Heart left ventricle (tissue), 16 donors: ENCODE measurements at regions not wholly inside any gene's neighbourhood (a gene's known extent, or its start where the extent isn't known, plus 50 kb on each side); places are given as distances from the start of the nearest gene placed in this dataset.

Source experiments
- ATAC-seq, 4 donors: fragments of 200-7000 bp; cut with Tn5 transposase; one replicate each; pipeline ENCODE4 v1.9.1; 2020 to 2022; ENCODE audit warnings: moderate library complexity in 4 of 4, mild to moderate bottlenecking in 3 of 4, moderate number of reproducible peaks in 1 of 4
- DNase-seq, 5 donors: peaks; one replicate each; pipeline ENCODE4 v3.0.0-alpha.2; 2020
- H3K27ac ChIP-seq, 12 donors: fragments of 200-600 bp; sonication (generic) in 4 of 12; one replicate each; pipeline versions ENCODE4 v1.5.0 to v1.8.0; 2016 to 2022; ENCODE audit warnings: mild to moderate bottlenecking in 2 of 12
- H3K27me3 ChIP-seq, 9 donors: fragments of 200-600 bp; sonication (generic) in 2 of 9; one replicate each; pipeline versions ENCODE4 v1.5.1 to v1.8.0; 2016 to 2022; ENCODE audit warnings: mild to moderate bottlenecking in 3 of 9
- H3K36me3 ChIP-seq, 9 donors: fragments of 200-600 bp; sonication (generic) in 2 of 9; one replicate each; pipeline versions ENCODE4 v1.5.0 to v1.8.0; 2018 to 2022; ENCODE audit warnings: mild to moderate bottlenecking in 2 of 9
- H3K4me1 ChIP-seq, 12 donors: fragments of 200-600 bp; sonication (generic) in 4 of 12; one replicate each; pipeline versions ENCODE4 v1.5.0 to v1.8.0; 2016 to 2022; ENCODE audit warnings: mild to moderate bottlenecking in 3 of 12
- H3K4me3 ChIP-seq, 12 donors: fragments of 200-600 bp; sonication (generic) in 4 of 12; one replicate each; pipeline versions ENCODE4 v1.5.0 to v1.8.0; 2017 to 2022; ENCODE audit warnings: mild to moderate bottlenecking in 9 of 12, moderate library complexity in 4 of 12
- H3K9me3 ChIP-seq, 12 donors: fragments of 200-600 bp; sonication (generic) in 4 of 12; one replicate each; pipeline versions ENCODE4 v1.5.0 to v1.8.0; 2016 to 2022; ENCODE audit warnings: mild to moderate bottlenecking in 1 of 12
- POLR2A ChIP-seq, 2 donors: fragments of 450-650 bp; IDR thresholded peaks; one replicate each; pipeline ENCODE4 v1.6.1; 2017; ENCODE audit warnings: antibody characterized with exemption in 2 of 2, mild to moderate bottlenecking in 2 of 2, moderate library complexity in 2 of 2
- WGBS, 4 donors: extraction: QIAGEN DNeasy Blood & Tissue Kit in 2 of 4; methylation state at CpG; one replicate each; pipeline versions ENCODE4 v1.1.5 to v1.1.7; 2013 to 2018; 5-methylcytosine and 5-hydroxymethylcytosine counted together
- intact Hi-C, 10 donors: fragments of 100-400 bp; cut with DNase I; formaldehyde crosslinking; loops; one replicate each; pipeline versions ENCODE4 v1.11.1 to v1.14.2; 2022
- TF ChIP-seq, protein P1 (sequence below), 12 donors: fragments of 200-600 bp; sonication (generic) in 4 of 12; IDR thresholded peaks; one replicate each; pipeline versions ENCODE4 v1.5.0 to v1.8.0; 2018 to 2022; ENCODE audit warnings: antibody characterized with exemption in 12 of 12, mild to moderate bottlenecking in 5 of 12
- donor health status: ischemic (EF 13 %, LVEDD 7.1; RV severe dilation, severe dysfunction).
- donor health status: healthy with polysubstance abuse.
- donor health status: DM: no; HTN: yes; CAD: no.
- donor health status: DM: no; HTN: no; CAD: no.
- donor health status: ischemic (EF 25% LVEDD 6.9; RV normal size, moderate dysfunction).
- donor health status: ischemic (EF 25% LVEDD 5.7; RV mildly dilated, moderate dysfunction).
- donor health status: healthy.
- donor health status: DM: yes; HTN: yes; CAD: no.
- donor health status: ischemic (EF 35%, LVEDD 5.7; RV mildly dilated, moderate dysfunction).
- donor health status: nonischemic (EF 11% LVEDD 7.7; RV severe dilation, severe dysfunction).
- donor health status: DM: yes; HTN: yes; CAD: no.
- donor health status: PGD.
- donor health status: ischemic (EF 29% LVEDD 5.4; RV normal size, mild dysfunction).
- donor health status: nonischemic (EF 23%, LVEDD 6.1; RV moderate dilation, normal function).

DNA sequence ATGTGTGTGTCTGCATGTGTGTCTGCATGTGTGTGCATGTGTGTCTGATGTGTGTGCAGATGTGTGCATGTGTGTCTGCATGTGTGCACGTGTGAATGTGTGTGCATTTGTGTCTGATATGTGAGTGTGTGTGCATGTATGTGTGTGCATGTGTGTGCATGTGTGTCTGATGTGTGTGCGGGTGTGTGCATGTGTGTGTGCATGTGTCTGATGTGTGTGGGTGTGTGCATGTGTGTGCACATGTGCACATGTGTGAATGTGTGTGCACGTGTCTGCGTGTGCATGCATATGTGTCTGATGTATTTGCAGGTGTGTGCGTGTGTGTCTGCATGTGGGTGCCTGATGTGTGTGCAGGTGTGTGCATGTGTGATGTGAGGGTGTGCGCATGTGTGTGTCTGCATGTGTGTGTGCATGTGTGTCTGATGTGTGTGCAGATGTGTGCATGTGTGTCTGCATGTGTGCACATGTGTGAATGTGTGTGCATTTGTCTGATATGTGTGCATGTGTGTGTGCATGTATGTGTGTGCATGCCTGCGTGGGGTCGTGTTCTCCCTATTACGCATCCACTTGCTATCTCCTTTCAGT lies 470.1 kb upstream of the HS6ST1 start:
- no peaks in the 10 kb centered on the region for H3K9me3 ChIP-seq
- intact Hi-C loops: no loop called here
- H3K4me1 ChIP-seq: no peaks in the 10 kb centered on the region
- 75 to 90% (median 81%) methylated on average over 8 to 9 of the region's 9 CpGs for WGBS, 4 donors
- no peak overlapping the region for H3K27ac ChIP-seq
- H3K4me3 ChIP-seq: no peak overlapping the region
- DNase-seq: no peak
- ATAC-seq: no peak
- no peaks in the 10 kb centered on the region for H3K27me3 ChIP-seq
- no peaks in the 10 kb centered on the region for H3K36me3 ChIP-seq
- TF ChIP-seq, protein P1, sequence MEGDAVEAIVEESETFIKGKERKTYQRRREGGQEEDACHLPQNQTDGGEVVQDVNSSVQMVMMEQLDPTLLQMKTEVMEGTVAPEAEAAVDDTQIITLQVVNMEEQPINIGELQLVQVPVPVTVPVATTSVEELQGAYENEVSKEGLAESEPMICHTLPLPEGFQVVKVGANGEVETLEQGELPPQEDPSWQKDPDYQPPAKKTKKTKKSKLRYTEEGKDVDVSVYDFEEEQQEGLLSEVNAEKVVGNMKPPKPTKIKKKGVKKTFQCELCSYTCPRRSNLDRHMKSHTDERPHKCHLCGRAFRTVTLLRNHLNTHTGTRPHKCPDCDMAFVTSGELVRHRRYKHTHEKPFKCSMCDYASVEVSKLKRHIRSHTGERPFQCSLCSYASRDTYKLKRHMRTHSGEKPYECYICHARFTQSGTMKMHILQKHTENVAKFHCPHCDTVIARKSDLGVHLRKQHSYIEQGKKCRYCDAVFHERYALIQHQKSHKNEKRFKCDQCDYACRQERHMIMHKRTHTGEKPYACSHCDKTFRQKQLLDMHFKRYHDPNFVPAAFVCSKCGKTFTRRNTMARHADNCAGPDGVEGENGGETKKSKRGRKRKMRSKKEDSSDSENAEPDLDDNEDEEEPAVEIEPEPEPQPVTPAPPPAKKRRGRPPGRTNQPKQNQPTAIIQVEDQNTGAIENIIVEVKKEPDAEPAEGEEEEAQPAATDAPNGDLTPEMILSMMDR (IDR thresholded peaks at IDR 0.05): no peak
- TF ChIP-seq POLR2A (IDR thresholded peaks at IDR 0.05): no peak

DNA sequence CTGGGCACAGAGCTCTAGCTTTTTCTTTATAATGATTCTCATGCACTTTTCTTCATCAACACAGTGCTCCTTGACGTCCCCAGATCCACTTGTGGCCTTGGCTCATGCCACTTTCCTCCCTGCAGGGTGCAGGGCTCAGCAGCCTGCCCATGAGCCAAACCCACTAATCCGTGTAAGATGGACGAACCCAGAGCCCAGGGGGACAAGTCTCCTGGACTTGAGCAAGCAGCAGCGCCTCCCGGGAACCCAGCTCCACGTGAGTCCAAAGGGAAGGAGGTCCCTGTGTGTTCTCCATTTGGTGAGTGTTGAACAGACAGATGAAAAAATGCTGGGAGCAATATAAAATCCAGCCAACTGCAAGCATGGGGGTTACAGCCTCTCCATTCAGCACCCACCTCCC lies 470.6 kb upstream of the HS6ST1 start:
- TF ChIP-seq, protein P1 (IDR thresholded peaks at IDR 0.05): no peak
- no peak for TF ChIP-seq POLR2A (IDR thresholded peaks at IDR 0.05)
- no peaks in the 10 kb centered on the region for H3K27me3 ChIP-seq
- ATAC-seq (no peak), DNase-seq (no peak)
- no peak overlapping the region for H3K4me3 ChIP-seq
- H3K4me1 ChIP-seq: no peaks in the 10 kb centered on the region
- 66 to 84% (median 80%) methylated on average over 6 of the region's 6 CpGs for WGBS, 4 donors
- H3K27ac ChIP-seq: no peak overlapping the region
- no peaks in the 10 kb centered on the region for H3K9me3 ChIP-seq
- intact Hi-C loops: no loop called here
- H3K36me3 ChIP-seq: no peaks in the 10 kb centered on the region

DNA sequence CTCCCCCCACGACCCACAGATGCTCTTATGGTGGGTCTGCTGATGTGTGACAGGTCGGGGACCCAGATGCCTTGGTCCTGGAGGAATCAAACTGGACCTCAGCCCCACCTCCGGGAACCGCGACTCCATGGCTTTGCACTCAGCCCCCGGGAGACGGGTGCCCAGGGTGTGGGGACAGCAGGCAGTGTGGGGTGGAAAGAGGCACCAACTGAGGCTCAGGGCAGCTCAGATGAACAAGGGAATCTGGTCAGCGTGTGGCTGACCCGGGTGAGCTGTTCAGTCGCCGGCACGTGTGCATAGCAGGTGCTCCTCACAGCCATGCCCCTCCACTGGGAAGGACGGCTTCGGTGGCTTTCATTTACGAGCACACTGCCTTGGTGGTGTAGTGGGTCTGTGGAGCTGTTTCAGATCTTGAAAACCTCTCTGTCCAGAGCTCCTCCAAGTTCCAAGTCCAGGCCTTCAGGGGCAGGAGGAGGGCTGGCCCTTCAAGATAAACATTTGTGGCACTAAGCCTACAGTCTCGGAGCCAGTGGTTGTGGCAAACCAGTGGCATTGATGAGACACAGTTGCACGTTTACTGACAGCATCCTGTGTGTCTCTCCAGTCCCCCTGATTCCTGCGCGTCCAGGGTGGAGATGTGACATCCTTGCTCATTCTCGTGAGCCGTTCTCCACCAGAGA lies 471.2 kb upstream of the HS6ST1 start:
- intact Hi-C loops: no loop called here

DNA sequence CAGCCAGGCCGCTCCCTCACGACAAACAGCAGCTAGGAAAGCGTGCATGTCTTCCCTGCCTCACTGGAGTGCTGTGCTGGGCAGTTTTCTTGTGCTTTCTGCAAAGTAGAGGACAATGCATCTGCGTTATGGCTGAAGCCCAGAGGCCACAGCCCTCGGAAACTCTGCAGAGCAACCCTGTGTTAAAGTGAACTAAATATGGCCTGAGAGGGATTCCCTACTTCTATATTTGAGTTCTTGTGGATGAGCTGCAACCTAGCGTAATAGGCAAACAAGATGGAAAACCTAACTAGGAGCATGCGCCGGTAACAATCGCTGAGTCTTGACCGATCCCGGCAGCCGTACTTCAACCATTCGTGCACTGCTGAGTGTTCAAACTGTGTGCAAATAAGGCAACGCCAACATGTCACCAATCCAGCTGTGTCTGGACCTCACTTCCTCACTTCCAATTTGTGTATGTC lies 471.9 kb upstream of the HS6ST1 start:
- H3K4me1 ChIP-seq: no peaks in the 10 kb centered on the region
- 77 to 84% (median 82%) methylated on average over 14 of the region's 14 CpGs for WGBS, 4 donors
- TF ChIP-seq, protein P1 (IDR thresholded peaks at IDR 0.05): no peak
- TF ChIP-seq POLR2A (IDR thresholded peaks at IDR 0.05): no peak
- no peaks in the 10 kb centered on the region for H3K27me3 ChIP-seq
- DNase-seq: no peak
- intact Hi-C loops: no loop called here
- no peak overlapping the region for H3K27ac ChIP-seq
- H3K36me3 ChIP-seq: no peaks in the 10 kb centered on the region
- H3K4me3 ChIP-seq: no peak overlapping the region
- H3K9me3 ChIP-seq: no peaks in the 10 kb centered on the region
- ATAC-seq: no peak

More for the DNA sequence above, 471.2 kb upstream of the HS6ST1 start:
- Histone ChIP-seq H3K27ac (no peak overlapping the region), H3K4me3 (no peak overlapping the region), H3K9me3 (no peaks in the 10 kb centered on the region), H3K36me3 (no peaks in the 10 kb centered on the region), H3K4me1 (no peaks in the 10 kb centered on the region), H3K27me3 (no peaks in the 10 kb centered on the region)
- 88 to 91% (median 90%) methylated on average over 20 to 21 of the region's 21 CpGs for WGBS, 4 donors
- DNase-seq: no peak
- TF ChIP-seq, protein P1 (IDR thresholded peaks at IDR 0.05): no peak
- TF ChIP-seq POLR2A (IDR thresholded peaks at IDR 0.05): no peak
- no peak for ATAC-seq
